SKM-1 (cell line): ENCODE measurements at regions not wholly inside any gene's neighbourhood (a gene's known extent, or its start where the extent isn't known, plus 50 kb on each side); places are given as distances from the start of the nearest gene placed in this dataset.

Source experiments
- DNase-seq: peaks from one replicate; lab custom pipeline; 2025; ENCODE audit not compliant: unreplicated experiment; lab: John Stamatoyannopoulos, UW

GRCh38 chr15:91471468-91471867 is 371.4 kb downstream of the SV2B start:
- no peak for DNase-seq

GRCh38 chr15:91472316-91472756 is 372.3 kb downstream of the SV2B start:
- no peak for DNase-seq

GRCh38 chr15:91473894-91474545 is 374.0 kb downstream of the SV2B start:
- no peak for DNase-seq

GRCh38 chr15:91476861-91477260 is 376.6 kb upstream of the SLCO3A1 start:
- no peak for DNase-seq

GRCh38 chr15:91478717-91479191 is 374.8 kb upstream of the SLCO3A1 start:
- no peak for DNase-seq

- DNase-seq, result no peak
These were observed 373.1 kb upstream of the SLCO3A1 start for GRCh38 chr15:91480426-91480825.

- no peak for DNase-seq
These were observed 370.7 kb upstream of the SLCO3A1 start for GRCh38 chr15:91482799-91483198.

GRCh38 chr15:91484141-91484540 is 369.4 kb upstream of the SLCO3A1 start:
- DNase-seq, result no peak

GRCh38 chr15:91488452-91488851 is 365.1 kb upstream of the SLCO3A1 start:
- DNase-seq, result no peak

- no peak for DNase-seq
These were observed 363.3 kb upstream of the SLCO3A1 start for GRCh38 chr15:91490211-91490610.

- DNase-seq, result no peak
These were observed 362.2 kb upstream of the SLCO3A1 start for GRCh38 chr15:91491101-91491950.

GRCh38 chr15:91496754-91497691 is 356.5 kb upstream of the SLCO3A1 start:
- DNase-seq, result no peak

GRCh38 chr15:91498046-91498748 is 355.3 kb upstream of the SLCO3A1 start:
- no peak for DNase-seq

GRCh38 chr15:91498749-91499062 is 354.8 kb upstream of the SLCO3A1 start:
- no peak for DNase-seq

- no peak for DNase-seq
These were observed 353.6 kb upstream of the SLCO3A1 start for GRCh38 chr15:91499774-91500383.

- DNase-seq, result no peak
These were observed 344.9 kb upstream of the SLCO3A1 start for GRCh38 chr15:91508633-91509032.

- no peak for DNase-seq
These were observed 339.4 kb upstream of the SLCO3A1 start for GRCh38 chr15:91514147-91514546.

GRCh38 chr15:91515188-91515754 is 338.2 kb upstream of the SLCO3A1 start:
- DNase-seq, result no peak

GRCh38 chr15:91516866-91517265 is 336.6 kb upstream of the SLCO3A1 start:
- no peak for DNase-seq
